Motor neuron (in vitro differentiated cells): ENCODE measurements at regions not wholly inside any gene's neighbourhood (a gene's known extent, or its start where the extent isn't known, plus 50 kb on each side); places are given as distances from the start of the nearest gene placed in this dataset.
A peak's percentile ranks its signal among the peaks of the same experiment; 100 is the strongest.

ENCODE experiments used
- ATAC-seq, 8 experiments: fragments of 200-7000 bp; cut with Tn5 transposase; replicated peaks in 6 of 8; 2 replicates each; pipeline ENCODE4 v1.8.0; 2021; ENCODE audit warnings: mild to moderate bottlenecking in 8 of 8, moderate library complexity in 8 of 8
- H3K27ac ChIP-seq, 2 donors: fragments of 250-450 bp; sonication (Bioruptor Pico); 2 replicates each; pipeline ENCODE4 v1.9.0; 2021; ENCODE audit warnings: antibody characterized with exemption in 2 of 2, mild to moderate bottlenecking in 2 of 2, moderate library complexity in 1 of 2
- H3K4me1 ChIP-seq, 2 donors: fragments of 250-450 bp; sonication (Bioruptor Pico); replicated peaks in 1 of 2; 2 replicates each; pipeline ENCODE4 v1.6.1; 2021; ENCODE audit warnings: antibody characterized with exemption in 2 of 2, mild to moderate bottlenecking in 2 of 2, moderate library complexity in 1 of 2
- H3K4me3 ChIP-seq, 5 donors: fragments of 250-450 bp; sonication (Bioruptor Pico); 2 replicates each; pipeline ENCODE4 v1.9.0; 2021; ENCODE audit warnings: antibody characterized with exemption in 5 of 5, mild to moderate bottlenecking in 5 of 5, moderate library complexity in 4 of 5
- WGBS, 10 experiments: fragments of 450-650 bp; shearing (Covaris generic); methylation state at CpG; one replicate each; pipeline ENCODE4 v1.0.0; 2022; 5-methylcytosine and 5-hydroxymethylcytosine counted together
- in situ Hi-C, 9 experiments: fragments of 400-800 bp; cut with MboI; loops; one replicate each; pipeline ENCODE4 v1.15.0; 2021; ENCODE audit warnings: low sequenced_read_pairs in 9 of 9, low pct_unique_long_range_greater_than_20kb in 2 of 9; ENCODE audit not compliant: unreplicated experiment in 9 of 9

GRCh38 chr3:184460276-184460675, 80.4 kb downstream of the CHRD start:
- 33 to 93% (median 71%) methylated on average over 1 to 6 of the region's 8 CpGs; no CpG with 5 or more reads in 3 of the 10 experiments for WGBS, 10 experiments
- in situ Hi-C loops = no loop called here
- ATAC-seq = no peak

GRCh38 chr3:184461219-184461618, 81.4 kb downstream of the CHRD start:
- WGBS, 10 experiments = 20 to 92% (median 74%) methylated on average over 1 to 5 of the region's 6 CpGs; no CpG with 5 or more reads in 4 of the 10 experiments
- in situ Hi-C loops = no loop called here
- H3K4me3 ChIP-seq = no peak overlapping the region

More at GRCh38 chr3:184460276-184460675, 80.4 kb downstream of the CHRD start:
- H3K4me3 ChIP-seq = no peak overlapping the region
- H3K4me1 ChIP-seq = no peaks in the 10 kb centered on the region
- H3K27ac ChIP-seq = no peak overlapping the region

GRCh38 chr3:184465883-184466412, 86.1 kb downstream of the CHRD start:
- peaks cover 0 to 8% of the 10 kb centered on the region in 2 donors for H3K4me1 ChIP-seq
- in situ Hi-C loops = no loop called here
- no peak overlapping the region for H3K27ac ChIP-seq
- WGBS, 10 experiments = 60 to 100% (median 92%) methylated on average over 1 to 4 of the region's 5 CpGs; no CpG with 5 or more reads in 5 of the 10 experiments
- ATAC-seq = no peak
- H3K4me3 ChIP-seq = no peak overlapping the region

More at GRCh38 chr3:184461219-184461618, 81.4 kb downstream of the CHRD start:
- H3K27ac ChIP-seq = no peak overlapping the region
- ATAC-seq = no peak
- peaks cover 0 to 3% of the 10 kb centered on the region in 2 donors for H3K4me1 ChIP-seq

- no peak overlapping the region for H3K27ac ChIP-seq
- H3K4me1 ChIP-seq = peaks cover 0 to 8% of the 10 kb centered on the region in 2 donors
- ATAC-seq = peak; percentile 27 to 74 (median 52)
- WGBS, 10 experiments = 0 to 79% (median 58%) methylated on average over 1 to 5 of the region's 12 CpGs; no CpG with 5 or more reads in 5 of the 10 experiments
- in situ Hi-C loops = no loop called here
- no peak overlapping the region for H3K4me3 ChIP-seq
These were observed 86.6 kb downstream of the CHRD start for GRCh38 chr3:184466413-184466960.

- no peak for ATAC-seq
- in situ Hi-C loops = no loop called here
- peaks cover 0 to 8% of the 10 kb centered on the region in 2 donors for H3K4me1 ChIP-seq
- no peak overlapping the region for H3K27ac ChIP-seq
- 88 to 100% (median 95%) methylated on average over 1 to 3 of the region's 9 CpGs; no CpG with 5 or more reads in 6 of the 10 experiments for WGBS, 10 experiments
- H3K4me3 ChIP-seq = no peak overlapping the region
These were observed 87.3 kb downstream of the CHRD start for GRCh38 chr3:184467171-184467570.

- in situ Hi-C loops = no loop called here
- H3K4me1 ChIP-seq = peaks cover 0 to 8% of the 10 kb centered on the region in 2 donors
- 53 to 100% (median 91%) methylated on average over 2 to 6 of the region's 6 CpGs; no CpG with 5 or more reads in 3 of the 10 experiments for WGBS, 10 experiments
- H3K4me3 ChIP-seq = no peak overlapping the region
- no peak for ATAC-seq
- no peak overlapping the region for H3K27ac ChIP-seq
These were observed 90.7 kb downstream of the CHRD start for GRCh38 chr3:184470551-184470950.

- ATAC-seq = no peak
- H3K4me1 ChIP-seq = peaks cover 0 to 3% of the 10 kb centered on the region in 2 donors
- no peak overlapping the region for H3K4me3 ChIP-seq
- in situ Hi-C loops = no loop called here
- H3K27ac ChIP-seq = no peak overlapping the region
- 53 to 100% (median 77%) methylated on average over 1 to 3 of the region's 3 CpGs; no CpG with 5 or more reads in 1 of the 10 experiments for WGBS, 10 experiments
These were observed 90.1 kb upstream of the EPHB3 start for GRCh38 chr3:184471439-184471838.

GRCh38 chr3:184472723-184473428, 88.7 kb upstream of the EPHB3 start:
- no peaks in the 10 kb centered on the region for H3K4me1 ChIP-seq
- in situ Hi-C loops = no loop called here
- no peak overlapping the region for H3K4me3 ChIP-seq
- H3K27ac ChIP-seq = no peak overlapping the region
- ATAC-seq = no peak
- 74 to 100% (median 88%) methylated on average over 1 to 12 of the region's 12 CpGs; no CpG with 5 or more reads in 3 of the 10 experiments for WGBS, 10 experiments

GRCh38 chr3:184474897-184475296, 86.7 kb upstream of the EPHB3 start:
- WGBS, 10 experiments = 71 to 100% (median 82%) methylated on average over 3 to 8 of the region's 8 CpGs; no CpG with 5 or more reads in 2 of the 10 experiments
- in situ Hi-C loops = no loop called here
- Histone ChIP-seq H3K4me3 (no peak overlapping the region), H3K27ac (no peak overlapping the region), H3K4me1 (no peaks in the 10 kb centered on the region)
- no peak for ATAC-seq

GRCh38 chr3:184477940-184478339, 83.6 kb upstream of the EPHB3 start:
- WGBS, 10 experiments = 8 to 100% (median 78%) methylated on average over 1 of the region's 1 CpG
- Histone ChIP-seq H3K4me1 (no peaks in the 10 kb centered on the region), H3K4me3 (no peak overlapping the region), H3K27ac (no peak overlapping the region)
- in situ Hi-C loops = no loop called here
- no peak for ATAC-seq

- in situ Hi-C loops = no loop called here
- no peaks in the 10 kb centered on the region for H3K4me1 ChIP-seq
- whole genome bisulfite sequencing, 10 experiments = 35 to 71% (median 54%) methylated on average over 2 to 8 of the region's 8 CpGs
- ATAC-seq = no peak
- H3K27ac ChIP-seq = no peak overlapping the region
- H3K4me3 ChIP-seq = no peak overlapping the region
These were observed 82.0 kb upstream of the EPHB3 start for GRCh38 chr3:184479426-184480126.

- H3K27ac ChIP-seq = no peak overlapping the region
- no peak for ATAC-seq
- H3K4me1 ChIP-seq = no peaks in the 10 kb centered on the region
- in situ Hi-C loops = no loop called here
- no peak overlapping the region for H3K4me3 ChIP-seq
- 38 to 100% (median 82%) methylated on average over 1 to 2 of the region's 2 CpGs; no CpG with 5 or more reads in 7 of the 10 experiments for WGBS, 10 experiments
These were observed 80.8 kb upstream of the EPHB3 start for GRCh38 chr3:184480831-184481230.
